ENCODE measurements at regions not wholly inside any gene's neighbourhood (a gene's known extent, or its start where the extent isn't known, plus 50 kb on each side); places are given as distances from the start of the nearest gene placed in this dataset.

DNA sequence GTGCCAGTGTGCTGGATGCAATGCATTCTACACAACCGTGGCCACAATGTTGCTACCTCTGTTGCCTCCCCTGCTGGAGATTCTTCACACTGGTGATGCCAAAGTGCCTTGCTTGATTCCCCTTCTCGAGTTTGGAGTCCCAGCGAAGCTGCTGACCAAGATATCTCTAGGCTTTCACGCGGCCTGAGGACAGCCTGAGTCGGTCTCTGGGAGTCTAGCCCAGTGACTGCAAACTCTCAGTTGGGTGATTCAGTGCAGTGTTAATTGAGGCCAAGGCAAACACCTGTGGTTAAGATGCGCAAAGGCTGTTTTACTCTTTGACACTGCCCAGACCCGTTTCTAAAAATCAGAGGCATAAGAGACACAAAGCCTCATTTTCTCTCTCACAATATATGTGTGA, 434.4 kb downstream of the NR2F2 start:
- Histone ChIP-seq H3K9me3 (no peaks in the 10 kb centered on the region), H3K4me1 (ENCODE audit: control insufficient read depth in 1 of 2, insufficient read depth in 1 of 2, low read depth in 1 of 2, low read length in 1 of 2) (no peaks in the 10 kb centered on the region), H3K4me3 (ENCODE audit: low read depth in 1 of 2, low read length in 1 of 2) (no peak overlapping the region), H3K36me3 (no peaks in the 10 kb centered on the region), H3K27ac (no peak overlapping the region), H3K27me3 (peaks cover 8% of the 10 kb centered on the region)
- TF ChIP-seq, protein P1, sequence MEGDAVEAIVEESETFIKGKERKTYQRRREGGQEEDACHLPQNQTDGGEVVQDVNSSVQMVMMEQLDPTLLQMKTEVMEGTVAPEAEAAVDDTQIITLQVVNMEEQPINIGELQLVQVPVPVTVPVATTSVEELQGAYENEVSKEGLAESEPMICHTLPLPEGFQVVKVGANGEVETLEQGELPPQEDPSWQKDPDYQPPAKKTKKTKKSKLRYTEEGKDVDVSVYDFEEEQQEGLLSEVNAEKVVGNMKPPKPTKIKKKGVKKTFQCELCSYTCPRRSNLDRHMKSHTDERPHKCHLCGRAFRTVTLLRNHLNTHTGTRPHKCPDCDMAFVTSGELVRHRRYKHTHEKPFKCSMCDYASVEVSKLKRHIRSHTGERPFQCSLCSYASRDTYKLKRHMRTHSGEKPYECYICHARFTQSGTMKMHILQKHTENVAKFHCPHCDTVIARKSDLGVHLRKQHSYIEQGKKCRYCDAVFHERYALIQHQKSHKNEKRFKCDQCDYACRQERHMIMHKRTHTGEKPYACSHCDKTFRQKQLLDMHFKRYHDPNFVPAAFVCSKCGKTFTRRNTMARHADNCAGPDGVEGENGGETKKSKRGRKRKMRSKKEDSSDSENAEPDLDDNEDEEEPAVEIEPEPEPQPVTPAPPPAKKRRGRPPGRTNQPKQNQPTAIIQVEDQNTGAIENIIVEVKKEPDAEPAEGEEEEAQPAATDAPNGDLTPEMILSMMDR (IDR thresholded peaks at IDR 0.05): no peak

DNA sequence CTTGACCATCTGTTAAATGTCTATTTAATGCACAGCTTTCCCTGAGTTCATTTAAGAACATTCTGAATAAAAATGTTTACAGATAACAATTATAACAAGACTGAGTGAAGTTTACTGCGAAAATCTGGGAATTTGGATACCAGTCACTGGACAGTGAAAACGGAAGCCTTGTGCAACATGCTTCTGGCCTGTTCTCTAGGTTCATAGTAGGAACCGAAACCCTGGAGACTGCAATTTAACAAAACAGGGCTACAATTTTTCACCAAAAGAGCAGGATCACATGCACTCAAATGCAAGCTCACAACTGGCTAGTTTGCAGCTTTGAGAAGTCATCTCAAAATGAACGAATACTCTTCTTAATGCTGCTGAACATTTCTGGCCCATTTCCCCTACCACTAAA, 435.9 kb downstream of the NR2F2 start:
- H3K27ac ChIP-seq: no peak overlapping the region
- no peak overlapping the region for H3K4me3 ChIP-seq (ENCODE audit: low read depth in 1 of 2, low read length in 1 of 2)
- no peaks in the 10 kb centered on the region for H3K36me3 ChIP-seq

GRCh38 chr15:96767703-96768434, 437.4 kb downstream of the NR2F2 start:
- Histone ChIP-seq H3K4me3 (ENCODE audit: low read depth in 1 of 2, low read length in 1 of 2) (no peak overlapping the region), H3K27ac (no peak overlapping the region), H3K36me3 (no peaks in the 10 kb centered on the region), H3K9me3 (no peaks in the 10 kb centered on the region), H3K4me1 (ENCODE audit: control insufficient read depth in 1 of 2, insufficient read depth in 1 of 2, low read depth in 1 of 2, low read length in 1 of 2) (no peaks in the 10 kb centered on the region), H3K27me3 (peaks cover 8% of the 10 kb centered on the region)
- TF ChIP-seq, protein P1 (IDR thresholded peaks at IDR 0.05): no peak

More for the DNA sequence above, 435.9 kb downstream of the NR2F2 start:
- TF ChIP-seq, protein P1 (IDR thresholded peaks at IDR 0.05): no peak
- Histone ChIP-seq H3K9me3 (no peaks in the 10 kb centered on the region), H3K4me1 (ENCODE audit: control insufficient read depth in 1 of 2, insufficient read depth in 1 of 2, low read depth in 1 of 2, low read length in 1 of 2) (no peaks in the 10 kb centered on the region), H3K27me3 (peaks cover 8% of the 10 kb centered on the region)

DNA sequence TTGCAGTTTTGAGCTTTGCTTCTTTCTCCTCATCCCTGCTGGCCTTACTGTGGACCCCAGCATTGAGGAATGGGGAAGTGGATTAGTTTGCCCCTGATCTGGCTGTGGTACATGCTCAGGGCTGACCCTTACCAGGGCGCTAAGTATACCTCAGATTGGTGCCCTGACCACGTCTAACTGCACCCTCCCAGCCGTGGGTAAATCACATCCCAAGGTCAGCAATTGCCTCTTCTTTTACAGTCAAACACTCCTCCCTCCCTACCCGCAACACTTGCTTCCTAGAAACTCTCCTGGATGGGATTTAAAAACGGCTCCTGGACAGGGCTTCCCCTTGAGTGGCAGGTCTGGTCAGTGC, 437.9 kb downstream of the NR2F2 start:
- no peak overlapping the region for H3K27ac ChIP-seq
- H3K36me3 ChIP-seq: no peaks in the 10 kb centered on the region
- no peak overlapping the region for H3K4me3 ChIP-seq (ENCODE audit: low read depth in 1 of 2, low read length in 1 of 2)
- H3K4me1 ChIP-seq (ENCODE audit: control insufficient read depth in 1 of 2, insufficient read depth in 1 of 2, low read depth in 1 of 2, low read length in 1 of 2): no peaks in the 10 kb centered on the region
- H3K27me3 ChIP-seq: peaks cover 8% of the 10 kb centered on the region
- TF ChIP-seq, protein P1 (IDR thresholded peaks at IDR 0.05): no peak
- no peaks in the 10 kb centered on the region for H3K9me3 ChIP-seq

DNA sequence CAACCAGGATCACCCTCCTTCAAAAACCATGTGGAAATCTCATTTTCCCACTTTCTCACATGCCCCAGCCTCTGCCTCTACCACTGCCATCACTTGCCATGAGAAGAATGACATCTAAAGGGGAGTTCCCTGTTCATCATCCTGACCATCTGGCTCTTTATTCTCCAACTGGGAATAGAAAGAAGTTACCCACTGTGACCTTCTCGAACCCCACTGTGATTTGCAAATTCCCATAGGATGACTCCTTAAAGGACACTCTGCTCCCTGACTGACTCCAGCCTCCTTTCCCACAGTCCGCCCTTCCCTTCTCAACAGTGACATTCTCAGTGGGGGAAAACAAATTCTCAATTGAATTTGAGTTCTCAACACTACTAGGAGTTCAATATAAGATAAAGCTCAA, 440.5 kb downstream of the NR2F2 start:
- Histone ChIP-seq H3K27ac (no peak overlapping the region), H3K27me3 (no peaks in the 10 kb centered on the region), H3K4me3 (ENCODE audit: low read depth in 1 of 2, low read length in 1 of 2) (no peak overlapping the region), H3K9me3 (no peaks in the 10 kb centered on the region), H3K36me3 (no peaks in the 10 kb centered on the region), H3K4me1 (ENCODE audit: control insufficient read depth in 1 of 2, insufficient read depth in 1 of 2, low read depth in 1 of 2, low read length in 1 of 2) (no peaks in the 10 kb centered on the region)
- TF ChIP-seq, protein P1 (IDR thresholded peaks at IDR 0.05): no peak
